Activated CD8-positive, alpha-beta memory T cell treated with anti-CD3 and anti-CD28 coated beads for 36 hours (primary cell): ENCODE measurements at regions not wholly inside any gene's neighbourhood (a gene's known extent, or its start where the extent isn't known, plus 50 kb on each side); places are given as distances from the start of the nearest gene placed in this dataset.
"Not testable (repeated sequence)": the region's sequence is repeated elsewhere in the genome, so short reads cannot be mapped to it uniquely, and the experiment has no call there.

Source experiments
- CTCF ChIA-PET: fragments of 350-600 bp; sonication (Branson Sonifier 250); formaldehyde crosslinking; loops from one replicate; lab custom pipeline; 2021; ENCODE audit warnings: antibody characterized with exemption; lab: Charles Lee
- POLR2A ChIA-PET: fragments of 350-600 bp; sonication (Branson Sonifier 250); formaldehyde crosslinking; loops from one replicate; lab custom pipeline; 2021; ENCODE audit warnings: antibody characterized with exemption; lab: Charles Lee

GRCh38 chr9:117649126-117649525, 55.1 kb upstream of the TLR4 start:
- POLR2A ChIA-PET, result no interaction called here
- CTCF ChIA-PET, result no interaction called here

GRCh38 chr9:117644932-117645636, 59.1 kb upstream of the TLR4 start:
- ChIA-PET POLR2A (no interaction called here), CTCF (no interaction called here)

- ChIA-PET CTCF (no interaction called here), POLR2A (no interaction called here)
Measured at GRCh38 chr9:117644133-117644931, 59.9 kb upstream of the TLR4 start.

GRCh38 chr9:117643288-117643654, 60.9 kb upstream of the TLR4 start:
- CTCF ChIA-PET, result no interaction called here
- POLR2A ChIA-PET, result no interaction called here

- POLR2A ChIA-PET, CTCF ChIA-PET: not testable (repeated sequence)
Measured at GRCh38 chr9:117642571-117643287, 61.5 kb upstream of the TLR4 start.

GRCh38 chr9:117636681-117637080, 67.5 kb upstream of the TLR4 start:
- ChIA-PET POLR2A (no interaction called here), CTCF (no interaction called here)

- ChIA-PET CTCF (no interaction called here), POLR2A (no interaction called here)
Measured at GRCh38 chr9:117625154-117625553, 79.0 kb upstream of the TLR4 start.

- CTCF ChIA-PET, result no interaction called here
- POLR2A ChIA-PET, result no interaction called here
Measured at GRCh38 chr9:117624106-117624505, 80.1 kb upstream of the TLR4 start.

- CTCF ChIA-PET, result no interaction called here
- POLR2A ChIA-PET, result no interaction called here
Measured at GRCh38 chr9:117622347-117622746, 81.9 kb upstream of the TLR4 start.

- CTCF ChIA-PET, result no interaction called here
Measured at GRCh38 chr9:117616431-117616831, 87.8 kb upstream of the TLR4 start.

GRCh38 chr9:117612317-117612716, 91.9 kb upstream of the TLR4 start:
- ChIA-PET POLR2A (no interaction called here), CTCF (no interaction called here)

More at GRCh38 chr9:117616431-117616831, 87.8 kb upstream of the TLR4 start:
- POLR2A ChIA-PET, result no interaction called here

- CTCF ChIA-PET, result no interaction called here
- POLR2A ChIA-PET, result no interaction called here
Measured at GRCh38 chr9:117597977-117598376, 106.2 kb upstream of the TLR4 start.

GRCh38 chr9:117596678-117597077, 107.5 kb upstream of the TLR4 start:
- POLR2A ChIA-PET, result no interaction called here

GRCh38 chr9:117595650-117596049, 108.6 kb upstream of the TLR4 start:
- CTCF ChIA-PET, result no interaction called here
- POLR2A ChIA-PET, result no interaction called here

More at GRCh38 chr9:117596678-117597077, 107.5 kb upstream of the TLR4 start:
- CTCF ChIA-PET, result no interaction called here

- CTCF ChIA-PET, result no interaction called here
- POLR2A ChIA-PET, result no interaction called here
Measured at GRCh38 chr9:117587263-117587662, 116.9 kb upstream of the TLR4 start.

- ChIA-PET POLR2A (no interaction called here), CTCF (no interaction called here)
Measured at GRCh38 chr9:117574099-117574498, 130.1 kb upstream of the TLR4 start.

- ChIA-PET POLR2A (no interaction called here), CTCF (no interaction called here)
Measured at GRCh38 chr9:117564839-117565238, 139.4 kb upstream of the TLR4 start.

GRCh38 chr9:117561761-117562160, 142.4 kb upstream of the TLR4 start:
- ChIA-PET POLR2A (no interaction called here), CTCF (no interaction called here)

- CTCF ChIA-PET, result no interaction called here
- POLR2A ChIA-PET, result no interaction called here
Measured at GRCh38 chr9:117555964-117556629, 141.2 kb upstream of the ASTN2 start.

GRCh38 chr9:117552811-117553210, 138.0 kb upstream of the ASTN2 start:
- CTCF ChIA-PET, result no interaction called here
- POLR2A ChIA-PET, result no interaction called here
